Loucy (cell line): ENCODE measurements at regions not wholly inside any gene's neighbourhood (a gene's known extent, or its start where the extent isn't known, plus 50 kb on each side); places are given as distances from the start of the nearest gene placed in this dataset.

Source experiments
- EZH2phosphoT487 ChIP-seq: fragments of 200-600 bp; IDR thresholded peaks from 2 replicates; pipeline ENCODE4 v1.6.1; 2018; ENCODE audit warnings: antibody characterized with exemption, mild to moderate bottlenecking, moderate library complexity, borderline replicate concordance
- TF ChIP-seq, protein P1 (sequence below): fragments of 200-600 bp; sonication (generic); conservative IDR thresholded peaks from 2 replicates; pipeline ENCODE4 v1.5.1; 2014; ENCODE audit warnings: mild to moderate bottlenecking, antibody characterized with exemption, low read length

DNA sequence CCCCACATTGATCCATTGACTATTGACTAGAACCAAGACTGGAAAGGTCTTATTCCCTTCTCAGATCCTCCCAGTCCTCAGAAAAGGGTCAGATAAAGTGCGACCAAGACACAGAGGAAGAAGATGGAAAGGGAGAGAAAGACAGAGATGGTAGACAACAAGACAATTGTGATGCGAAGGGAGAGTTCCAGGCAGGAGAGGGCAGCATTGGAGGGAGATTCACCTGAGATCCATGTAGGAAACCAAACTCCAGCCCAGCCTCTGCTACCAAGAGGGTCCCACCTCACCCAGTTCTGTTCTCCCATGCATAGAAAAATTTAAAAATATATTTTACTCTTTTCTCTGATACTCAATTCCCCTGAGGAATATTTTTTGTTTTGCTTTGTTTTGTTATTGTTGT, 67.3 kb upstream of the TSHZ3 start:
- TF ChIP-seq, protein P1, sequence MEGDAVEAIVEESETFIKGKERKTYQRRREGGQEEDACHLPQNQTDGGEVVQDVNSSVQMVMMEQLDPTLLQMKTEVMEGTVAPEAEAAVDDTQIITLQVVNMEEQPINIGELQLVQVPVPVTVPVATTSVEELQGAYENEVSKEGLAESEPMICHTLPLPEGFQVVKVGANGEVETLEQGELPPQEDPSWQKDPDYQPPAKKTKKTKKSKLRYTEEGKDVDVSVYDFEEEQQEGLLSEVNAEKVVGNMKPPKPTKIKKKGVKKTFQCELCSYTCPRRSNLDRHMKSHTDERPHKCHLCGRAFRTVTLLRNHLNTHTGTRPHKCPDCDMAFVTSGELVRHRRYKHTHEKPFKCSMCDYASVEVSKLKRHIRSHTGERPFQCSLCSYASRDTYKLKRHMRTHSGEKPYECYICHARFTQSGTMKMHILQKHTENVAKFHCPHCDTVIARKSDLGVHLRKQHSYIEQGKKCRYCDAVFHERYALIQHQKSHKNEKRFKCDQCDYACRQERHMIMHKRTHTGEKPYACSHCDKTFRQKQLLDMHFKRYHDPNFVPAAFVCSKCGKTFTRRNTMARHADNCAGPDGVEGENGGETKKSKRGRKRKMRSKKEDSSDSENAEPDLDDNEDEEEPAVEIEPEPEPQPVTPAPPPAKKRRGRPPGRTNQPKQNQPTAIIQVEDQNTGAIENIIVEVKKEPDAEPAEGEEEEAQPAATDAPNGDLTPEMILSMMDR = no peak
- TF ChIP-seq EZH2phosphoT487 = no peak
